ENCODE measurements at regions not wholly inside any gene's neighbourhood (a gene's known extent, or its start where the extent isn't known, plus 50 kb on each side); places are given as distances from the start of the nearest gene placed in this dataset.

- Histone ChIP-seq H3K27me3 (no peaks in the 10 kb centered on the region), H3K4me3 (replicated peaks in 1 of 3) (no peak overlapping the region), H3K27ac (no peak overlapping the region), H3K36me3 (no peaks in the 10 kb centered on the region), H3K9me3 (no peaks in the 10 kb centered on the region), H3K4me1 (no peaks in the 10 kb centered on the region)
- no peak for TF ChIP-seq CTCF (IDR thresholded peaks at IDR 0.05)
- TF ChIP-seq POLR2A (IDR thresholded peaks at IDR 0.05): no peak
- DNase-seq: no peak
- intact Hi-C loops (cut with DNase I): no loop called here
- WGBS, 2 donors: 67 to 79% methylated on average over 3 of the region's 3 CpGs
Measured at GRCh38 chr6:9627916-9628315, 787.0 kb downstream of the TFAP2A start.

- Histone ChIP-seq H3K27me3 (no peaks in the 10 kb centered on the region), H3K36me3 (no peaks in the 10 kb centered on the region), H3K9me3 (no peaks in the 10 kb centered on the region), H3K4me1 (no peaks in the 10 kb centered on the region), H3K27ac (no peak overlapping the region), H3K4me3 (replicated peaks in 1 of 3) (no peak overlapping the region)
- WGBS, 2 donors: 80 to 83% methylated on average over 3 of the region's 3 CpGs
- intact Hi-C loops (cut with DNase I): no loop called here
- TF ChIP-seq CTCF (IDR thresholded peaks at IDR 0.05): no peak
- TF ChIP-seq POLR2A (IDR thresholded peaks at IDR 0.05): no peak
- no peak for DNase-seq
Measured at GRCh38 chr6:9623985-9624384, 790.9 kb downstream of the TFAP2A start.

GRCh38 chr6:9623228-9623832 is 791.5 kb downstream of the TFAP2A start:
- Histone ChIP-seq H3K27ac (no peak overlapping the region), H3K27me3 (no peaks in the 10 kb centered on the region), H3K4me3 (replicated peaks in 1 of 3) (no peak overlapping the region), H3K9me3 (no peaks in the 10 kb centered on the region), H3K36me3 (no peaks in the 10 kb centered on the region), H3K4me1 (no peaks in the 10 kb centered on the region)
- DNase-seq: no peak
- 90% methylated on average over 8 of the region's 8 CpGs for WGBS, 2 donors
- intact Hi-C loops (cut with DNase I): no loop called here
- TF ChIP-seq CTCF (IDR thresholded peaks at IDR 0.05) (no peak), POLR2A (IDR thresholded peaks at IDR 0.05) (no peak)

DNA sequence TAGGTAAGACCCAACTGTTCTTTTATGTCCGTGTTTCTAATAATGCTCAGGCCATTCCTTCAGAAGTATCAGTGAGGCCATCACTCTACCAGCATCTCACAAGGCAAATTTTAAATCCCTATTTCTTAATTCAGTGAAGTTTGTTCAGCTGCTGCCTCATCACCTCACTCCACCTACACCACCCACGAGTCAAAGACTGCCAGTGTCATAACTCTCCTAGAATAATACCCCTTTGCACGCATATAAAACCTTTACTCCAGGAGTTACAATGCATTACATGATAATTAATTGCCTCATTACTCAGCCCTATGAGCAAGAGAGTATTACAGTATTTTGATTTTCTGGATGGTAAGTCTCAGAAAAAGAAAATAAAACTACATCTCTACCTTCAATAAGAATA is 793.6 kb downstream of the TFAP2A start:
- Histone ChIP-seq H3K27ac (no peak overlapping the region), H3K9me3 (no peaks in the 10 kb centered on the region), H3K4me3 (replicated peaks in 1 of 3) (no peak overlapping the region), H3K27me3 (no peaks in the 10 kb centered on the region), H3K36me3 (no peaks in the 10 kb centered on the region), H3K4me1 (no peaks in the 10 kb centered on the region)
- intact Hi-C loops (cut with DNase I): no loop called here
- TF ChIP-seq POLR2A (IDR thresholded peaks at IDR 0.05) (no peak), CTCF (IDR thresholded peaks at IDR 0.05) (no peak)
- no peak for DNase-seq
- WGBS, 2 donors: 80 to 83% methylated on average over 3 of the region's 3 CpGs

GRCh38 chr6:9620687-9621086 is 794.2 kb downstream of the TFAP2A start:
- TF ChIP-seq POLR2A (IDR thresholded peaks at IDR 0.05): no peak
- no peak for TF ChIP-seq CTCF (IDR thresholded peaks at IDR 0.05)
- Histone ChIP-seq H3K27me3 (no peaks in the 10 kb centered on the region), H3K36me3 (no peaks in the 10 kb centered on the region), H3K9me3 (no peaks in the 10 kb centered on the region), H3K4me3 (replicated peaks in 1 of 3) (no peak overlapping the region), H3K4me1 (no peaks in the 10 kb centered on the region), H3K27ac (no peak overlapping the region)
- intact Hi-C loops (cut with DNase I): no loop called here
- WGBS, 2 donors: 78 to 84% methylated on average over 3 of the region's 3 CpGs
- no peak for DNase-seq
